ENCODE measurements at regions not wholly inside any gene's neighbourhood (a gene's known extent, or its start where the extent isn't known, plus 50 kb on each side); places are given as distances from the start of the nearest gene placed in this dataset.

GRCh38 chr21:15444118-15444960 is 285.4 kb upstream of the USP25 start (continued):
- TF ChIP-seq FUBP1 (CRISPR knock-in tag; IDR thresholded peaks at IDR 0.05; ENCODE audit: borderline replicate concordance) (no peak), ZNF713 (CRISPR knock-in tag; IDR thresholded peaks at IDR 0.05) (no peak), ZNF724P (CRISPR knock-in tag; IDR thresholded peaks at IDR 0.05; ENCODE audit: borderline replicate concordance) (no peak), ZNF276 (CRISPR knock-in tag; IDR thresholded peaks at IDR 0.05; ENCODE audit: low read depth) (no peak), ZNF816 (CRISPR knock-in tag; IDR thresholded peaks at IDR 0.05; ENCODE audit: borderline replicate concordance) (no peak), RERE (CRISPR knock-in tag; IDR thresholded peaks at IDR 0.05; ENCODE audit: low read depth) (peak; percentile 56; the same call in 1 of the 2 replicates), ARNT (IDR thresholded peaks at IDR 0.05) (no peak), ELF1 (CRISPR knock-in tag; IDR thresholded peaks at IDR 0.05) (peak; percentile 7; the same call in 1 of the 2 replicates), ZBTB39 (CRISPR knock-in tag; IDR thresholded peaks at IDR 0.05) (no peak), NAIF1 (CRISPR knock-in tag; IDR thresholded peaks at IDR 0.05; ENCODE audit: borderline replicate concordance) (no peak), CCDC6 (CRISPR knock-in tag; IDR thresholded peaks at IDR 0.05) (no peak), KDM2A (CRISPR knock-in tag; IDR thresholded peaks at IDR 0.05; ENCODE audit: borderline replicate concordance, low read depth) (no peak), ZNF383 (CRISPR knock-in tag; IDR thresholded peaks at IDR 0.05; ENCODE audit: borderline replicate concordance) (no peak), THYN1 (CRISPR knock-in tag; IDR thresholded peaks at IDR 0.05; ENCODE audit: borderline replicate concordance, low read depth) (no peak), GATAD1 (CRISPR knock-in tag; IDR thresholded peaks at IDR 0.05) (no peak; the same call in 1 of the 2 replicates), ZNF740 (CRISPR knock-in tag; IDR thresholded peaks at IDR 0.05) (no peak), TEAD3 (CRISPR knock-in tag; optimal IDR thresholded peaks at IDR 0.05; ENCODE audit: borderline replicate concordance) (peak; percentile 99)
